ENCODE measurements at regions not wholly inside any gene's neighbourhood (a gene's known extent, or its start where the extent isn't known, plus 50 kb on each side); places are given as distances from the start of the nearest gene placed in this dataset.
A peak's percentile ranks its signal among the peaks of the same experiment; 100 is the strongest.

DNA sequence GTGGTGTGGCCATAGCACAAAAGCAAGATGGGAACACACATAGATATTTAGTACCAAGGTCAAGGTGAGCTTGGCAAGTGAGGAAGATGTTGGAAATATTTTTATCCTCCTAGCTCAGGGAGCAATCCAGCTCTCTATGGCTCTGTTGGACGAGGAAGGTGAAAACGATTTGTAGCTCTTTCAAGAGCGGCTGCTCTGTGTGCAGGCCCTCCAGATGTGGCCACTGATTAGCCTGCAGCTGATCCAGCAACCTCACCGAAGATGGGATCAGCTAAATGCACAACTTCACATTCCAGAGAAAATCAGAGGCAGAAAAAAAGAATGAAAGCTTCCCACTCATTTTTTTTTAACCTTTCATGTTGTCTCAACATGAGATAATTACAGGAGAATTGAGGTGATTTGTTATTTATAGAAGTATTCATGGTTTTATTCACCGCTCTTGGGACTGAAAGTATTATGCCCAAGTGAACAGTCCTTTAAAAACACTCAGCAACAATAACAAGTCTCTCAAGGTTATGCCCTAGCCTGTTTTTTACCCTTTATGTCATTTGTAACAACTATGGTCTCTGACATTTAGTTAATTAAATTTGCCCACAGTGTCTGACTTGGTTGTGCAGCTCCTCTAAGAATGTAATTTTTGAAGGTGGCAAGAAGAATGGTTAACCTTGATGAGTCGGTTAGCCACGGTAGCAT is 213.6 kb upstream of the ADARB2 start:
- Histone ChIP-seq H3K4me1 (no peaks in the 10 kb centered on the region), H3K36me3 (no peaks in the 10 kb centered on the region), H3K27ac (no peak overlapping the region), H3K27me3 (no peaks in the 10 kb centered on the region), H3K4me3 (no peak overlapping the region), H3K9me3 (no peaks in the 10 kb centered on the region)
- no peak for TF ChIP-seq POLR2A (IDR thresholded peaks at IDR 0.05)
- TF ChIP-seq, protein P1, sequence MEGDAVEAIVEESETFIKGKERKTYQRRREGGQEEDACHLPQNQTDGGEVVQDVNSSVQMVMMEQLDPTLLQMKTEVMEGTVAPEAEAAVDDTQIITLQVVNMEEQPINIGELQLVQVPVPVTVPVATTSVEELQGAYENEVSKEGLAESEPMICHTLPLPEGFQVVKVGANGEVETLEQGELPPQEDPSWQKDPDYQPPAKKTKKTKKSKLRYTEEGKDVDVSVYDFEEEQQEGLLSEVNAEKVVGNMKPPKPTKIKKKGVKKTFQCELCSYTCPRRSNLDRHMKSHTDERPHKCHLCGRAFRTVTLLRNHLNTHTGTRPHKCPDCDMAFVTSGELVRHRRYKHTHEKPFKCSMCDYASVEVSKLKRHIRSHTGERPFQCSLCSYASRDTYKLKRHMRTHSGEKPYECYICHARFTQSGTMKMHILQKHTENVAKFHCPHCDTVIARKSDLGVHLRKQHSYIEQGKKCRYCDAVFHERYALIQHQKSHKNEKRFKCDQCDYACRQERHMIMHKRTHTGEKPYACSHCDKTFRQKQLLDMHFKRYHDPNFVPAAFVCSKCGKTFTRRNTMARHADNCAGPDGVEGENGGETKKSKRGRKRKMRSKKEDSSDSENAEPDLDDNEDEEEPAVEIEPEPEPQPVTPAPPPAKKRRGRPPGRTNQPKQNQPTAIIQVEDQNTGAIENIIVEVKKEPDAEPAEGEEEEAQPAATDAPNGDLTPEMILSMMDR (IDR thresholded peaks at IDR 0.05) = no peak
- no peak for DNase-seq

DNA sequence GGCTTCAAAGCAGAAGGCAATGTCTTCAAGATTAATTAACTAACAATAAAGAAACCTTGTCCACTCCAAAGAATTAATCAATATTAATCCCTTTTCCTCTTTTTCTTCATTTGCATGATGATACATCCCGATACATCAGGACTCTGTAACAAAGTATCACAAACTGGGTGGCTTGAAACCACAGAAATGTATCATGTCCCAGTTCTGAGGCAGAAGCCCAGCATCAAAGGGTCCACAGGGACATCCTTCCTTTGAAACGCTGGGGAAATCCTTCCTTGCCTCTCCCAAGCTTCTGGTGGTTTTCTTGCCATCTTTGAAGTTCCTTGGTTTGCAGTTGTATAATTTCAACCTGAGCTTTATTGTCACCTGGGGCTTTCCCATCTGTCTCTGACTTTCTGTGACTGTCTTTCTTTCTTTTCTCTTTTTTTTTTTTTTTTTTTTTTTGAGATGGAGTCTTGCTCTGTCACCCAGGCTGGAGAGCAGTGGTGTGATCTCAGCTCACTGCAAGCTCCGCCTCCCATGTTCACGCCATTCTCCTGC is 210.2 kb upstream of the ADARB2 start:
- no peaks in the 10 kb centered on the region for H3K27me3 ChIP-seq
- no peak for DNase-seq
- H3K27ac ChIP-seq = no peak overlapping the region
- H3K4me1 ChIP-seq = no peaks in the 10 kb centered on the region
- no peaks in the 10 kb centered on the region for H3K36me3 ChIP-seq
- H3K9me3 ChIP-seq = no peaks in the 10 kb centered on the region
- TF ChIP-seq, protein P1 (IDR thresholded peaks at IDR 0.05) = no peak
- TF ChIP-seq POLR2A (IDR thresholded peaks at IDR 0.05) = no peak
- no peak overlapping the region for H3K4me3 ChIP-seq

DNA sequence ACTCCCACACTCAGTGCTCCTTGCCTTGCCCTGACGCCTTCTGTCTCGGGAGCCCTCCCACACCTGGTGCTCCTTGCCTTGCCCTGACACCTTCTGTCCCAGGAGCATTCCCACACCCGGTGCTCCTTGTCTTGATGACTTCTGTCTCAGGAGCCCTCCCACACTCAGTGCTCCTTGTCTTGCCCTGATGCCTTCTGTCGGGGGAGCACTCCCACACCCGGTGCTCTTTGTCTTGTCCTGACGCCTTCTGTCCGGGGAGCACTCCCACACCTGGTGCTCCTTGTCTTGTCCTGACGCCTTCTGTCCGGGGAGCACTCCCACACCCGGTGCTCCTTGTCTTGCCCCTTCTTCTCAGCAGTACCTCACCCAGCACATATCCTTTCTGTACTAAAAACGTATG is 207.2 kb upstream of the ADARB2 start:
- TF ChIP-seq POLR2A (IDR thresholded peaks at IDR 0.05) = no peak
- TF ChIP-seq, protein P1 (IDR thresholded peaks at IDR 0.05) = no peak
- Histone ChIP-seq H3K27me3 (no peaks in the 10 kb centered on the region), H3K4me3 (no peak overlapping the region), H3K27ac (no peak overlapping the region), H3K9me3 (no peaks in the 10 kb centered on the region), H3K4me1 (no peaks in the 10 kb centered on the region), H3K36me3 (no peaks in the 10 kb centered on the region)
- no peak for DNase-seq

DNA sequence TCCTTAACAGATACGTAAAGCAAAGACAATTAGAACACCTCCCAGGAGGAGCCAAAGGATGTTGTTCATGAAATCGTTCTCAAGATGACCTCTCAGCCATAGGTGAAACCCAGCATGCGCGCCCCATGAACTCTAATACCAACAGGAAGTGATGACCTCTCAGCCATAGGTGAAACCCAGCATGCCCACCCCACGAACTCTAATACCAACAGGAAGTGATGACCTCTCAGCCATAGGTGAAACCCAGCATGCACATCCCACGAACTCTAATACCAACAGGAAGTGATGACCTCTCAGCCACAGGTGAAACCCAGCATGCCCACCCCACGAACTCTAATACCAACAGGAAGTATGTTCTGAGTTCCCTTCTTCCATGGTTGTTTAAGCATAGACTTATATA is 205.2 kb upstream of the ADARB2 start:
- Histone ChIP-seq H3K4me3 (no peak overlapping the region), H3K9me3 (no peaks in the 10 kb centered on the region), H3K27ac (no peak overlapping the region), H3K27me3 (no peaks in the 10 kb centered on the region), H3K4me1 (no peaks in the 10 kb centered on the region), H3K36me3 (no peaks in the 10 kb centered on the region)
- TF ChIP-seq, protein P1 (IDR thresholded peaks at IDR 0.05) = no peak
- no peak for TF ChIP-seq POLR2A (IDR thresholded peaks at IDR 0.05)
- DNase-seq = no peak

DNA sequence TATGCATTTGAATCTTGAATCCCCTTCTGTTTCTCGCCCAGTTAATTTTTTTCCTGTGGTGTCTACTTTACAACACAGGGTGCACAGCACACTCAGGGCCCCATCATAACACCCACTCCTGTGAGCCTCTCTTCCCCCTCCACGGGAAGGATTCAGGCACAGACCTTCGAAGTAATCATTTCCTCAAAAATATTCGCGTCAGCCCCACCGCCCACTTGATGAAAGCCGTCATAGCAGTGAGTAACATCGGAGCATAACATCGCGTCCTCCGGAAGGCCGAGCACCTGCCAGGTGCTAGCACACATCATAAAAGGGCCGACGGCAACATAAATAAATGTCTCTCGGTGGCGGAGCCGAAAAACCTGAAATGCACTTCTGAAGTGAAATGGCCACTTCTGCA is 201.7 kb upstream of the ADARB2 start:
- H3K27ac ChIP-seq = no peak overlapping the region
- TF ChIP-seq, protein P1 (IDR thresholded peaks at IDR 0.05) = no peak
- no peak for TF ChIP-seq POLR2A (IDR thresholded peaks at IDR 0.05)
- H3K9me3 ChIP-seq = no peaks in the 10 kb centered on the region
- peak in 1 of 3 donors; percentile 31 for DNase-seq
- H3K27me3 ChIP-seq = no peaks in the 10 kb centered on the region
- no peak overlapping the region for H3K4me3 ChIP-seq
- H3K36me3 ChIP-seq = no peaks in the 10 kb centered on the region
- no peaks in the 10 kb centered on the region for H3K4me1 ChIP-seq
